H1 (cell line): ENCODE measurements at regions not wholly inside any gene's neighbourhood (a gene's known extent, or its start where the extent isn't known, plus 50 kb on each side); places are given as distances from the start of the nearest gene placed in this dataset.

Experiments used
- EZH2 ChIP-seq: fragments of 200-600 bp; sonication (generic); IDR thresholded peaks from 2 replicates; pipeline ENCODE4 v1.7.1; 2012; ENCODE audit warnings: low read depth, mild to moderate bottlenecking, moderate library complexity, low read length, inconsistent platforms; ENCODE audit not compliant: severe bottlenecking
- HDAC6 ChIP-seq: IDR thresholded peaks from one replicate; pipeline ENCODE4 v1.7.1; 2012; ENCODE audit warnings: low read depth, mild to moderate bottlenecking, inconsistent platforms, low read length, moderate library complexity
- JUND ChIP-seq: IDR thresholded peaks from 2 replicates; pipeline ENCODE4 v1.6.1; 2011; ENCODE audit warnings: mild to moderate bottlenecking, improper control_type of control experiment, low read length
- MAFK ChIP-seq: IDR thresholded peaks from 2 replicates; pipeline ENCODE4 v1.6.1; 2012; ENCODE audit warnings: low read depth, mild to moderate bottlenecking, improper control_type of control experiment, low read length
- SUZ12 ChIP-seq: fragments of 200-600 bp; sonication (generic); IDR thresholded peaks from 2 replicates; pipeline ENCODE4 v1.6.1; 2012; ENCODE audit warnings: mild to moderate bottlenecking, inconsistent platforms, low read length, moderate library complexity, mixed read lengths
- TF ChIP-seq, protein P1 (sequence below): fragments of 300-600 bp; sonication (generic); IDR thresholded peaks from 2 replicates; pipeline ENCODE4 v1.7.1; 2012; ENCODE audit warnings: low read length, moderate library complexity, mild to moderate bottlenecking, inconsistent platforms; ENCODE audit not compliant: insufficient replicate concordance

DNA sequence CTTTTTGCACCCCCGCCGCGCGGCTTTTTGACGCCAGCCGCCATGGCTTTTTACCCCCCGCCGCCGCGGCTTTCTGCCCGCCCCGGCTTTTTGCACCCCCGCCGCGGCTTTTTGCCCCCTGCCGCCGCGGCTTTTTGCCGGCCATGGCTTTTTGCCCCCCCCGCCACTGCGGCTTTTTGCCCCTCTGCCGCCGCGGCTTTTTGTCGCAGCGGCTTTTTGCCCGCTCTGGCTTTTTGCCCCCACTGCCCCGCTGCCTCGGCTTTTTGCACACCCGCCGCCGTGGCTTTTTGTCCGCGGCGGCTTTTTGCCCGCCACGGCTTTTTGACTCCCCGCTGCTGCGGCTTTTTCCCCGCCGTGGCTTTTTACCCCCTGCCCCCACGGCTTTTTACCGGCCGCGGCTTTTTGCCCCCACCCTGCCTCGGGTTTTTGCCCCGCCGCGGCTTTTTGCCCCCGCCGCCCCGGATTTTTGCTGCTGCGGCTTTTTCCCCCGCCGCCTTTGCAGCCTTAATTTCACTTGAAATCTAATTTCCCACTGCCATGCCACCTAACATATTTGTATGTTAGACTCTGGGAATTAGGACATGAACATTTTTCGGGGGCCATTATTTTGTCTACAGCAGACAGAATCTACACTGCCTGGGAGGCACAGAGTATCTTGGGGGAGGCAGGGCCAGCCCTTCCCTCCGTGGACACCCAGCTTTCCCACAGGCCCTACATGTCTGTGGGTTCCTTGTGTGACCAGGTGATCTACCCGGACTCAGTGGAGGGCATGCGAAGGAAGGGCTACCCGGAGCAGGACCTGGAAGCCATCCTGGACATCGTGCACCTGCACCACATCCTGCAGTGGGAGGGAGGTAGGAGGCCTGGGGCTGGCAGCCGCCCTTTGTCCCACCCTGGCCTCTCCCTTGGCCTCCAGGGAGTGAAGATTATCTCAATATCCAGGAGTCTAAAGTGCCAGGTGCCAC, 3031.0 kb upstream of the TEKT4 start (continued):
- TF ChIP-seq, protein P1, sequence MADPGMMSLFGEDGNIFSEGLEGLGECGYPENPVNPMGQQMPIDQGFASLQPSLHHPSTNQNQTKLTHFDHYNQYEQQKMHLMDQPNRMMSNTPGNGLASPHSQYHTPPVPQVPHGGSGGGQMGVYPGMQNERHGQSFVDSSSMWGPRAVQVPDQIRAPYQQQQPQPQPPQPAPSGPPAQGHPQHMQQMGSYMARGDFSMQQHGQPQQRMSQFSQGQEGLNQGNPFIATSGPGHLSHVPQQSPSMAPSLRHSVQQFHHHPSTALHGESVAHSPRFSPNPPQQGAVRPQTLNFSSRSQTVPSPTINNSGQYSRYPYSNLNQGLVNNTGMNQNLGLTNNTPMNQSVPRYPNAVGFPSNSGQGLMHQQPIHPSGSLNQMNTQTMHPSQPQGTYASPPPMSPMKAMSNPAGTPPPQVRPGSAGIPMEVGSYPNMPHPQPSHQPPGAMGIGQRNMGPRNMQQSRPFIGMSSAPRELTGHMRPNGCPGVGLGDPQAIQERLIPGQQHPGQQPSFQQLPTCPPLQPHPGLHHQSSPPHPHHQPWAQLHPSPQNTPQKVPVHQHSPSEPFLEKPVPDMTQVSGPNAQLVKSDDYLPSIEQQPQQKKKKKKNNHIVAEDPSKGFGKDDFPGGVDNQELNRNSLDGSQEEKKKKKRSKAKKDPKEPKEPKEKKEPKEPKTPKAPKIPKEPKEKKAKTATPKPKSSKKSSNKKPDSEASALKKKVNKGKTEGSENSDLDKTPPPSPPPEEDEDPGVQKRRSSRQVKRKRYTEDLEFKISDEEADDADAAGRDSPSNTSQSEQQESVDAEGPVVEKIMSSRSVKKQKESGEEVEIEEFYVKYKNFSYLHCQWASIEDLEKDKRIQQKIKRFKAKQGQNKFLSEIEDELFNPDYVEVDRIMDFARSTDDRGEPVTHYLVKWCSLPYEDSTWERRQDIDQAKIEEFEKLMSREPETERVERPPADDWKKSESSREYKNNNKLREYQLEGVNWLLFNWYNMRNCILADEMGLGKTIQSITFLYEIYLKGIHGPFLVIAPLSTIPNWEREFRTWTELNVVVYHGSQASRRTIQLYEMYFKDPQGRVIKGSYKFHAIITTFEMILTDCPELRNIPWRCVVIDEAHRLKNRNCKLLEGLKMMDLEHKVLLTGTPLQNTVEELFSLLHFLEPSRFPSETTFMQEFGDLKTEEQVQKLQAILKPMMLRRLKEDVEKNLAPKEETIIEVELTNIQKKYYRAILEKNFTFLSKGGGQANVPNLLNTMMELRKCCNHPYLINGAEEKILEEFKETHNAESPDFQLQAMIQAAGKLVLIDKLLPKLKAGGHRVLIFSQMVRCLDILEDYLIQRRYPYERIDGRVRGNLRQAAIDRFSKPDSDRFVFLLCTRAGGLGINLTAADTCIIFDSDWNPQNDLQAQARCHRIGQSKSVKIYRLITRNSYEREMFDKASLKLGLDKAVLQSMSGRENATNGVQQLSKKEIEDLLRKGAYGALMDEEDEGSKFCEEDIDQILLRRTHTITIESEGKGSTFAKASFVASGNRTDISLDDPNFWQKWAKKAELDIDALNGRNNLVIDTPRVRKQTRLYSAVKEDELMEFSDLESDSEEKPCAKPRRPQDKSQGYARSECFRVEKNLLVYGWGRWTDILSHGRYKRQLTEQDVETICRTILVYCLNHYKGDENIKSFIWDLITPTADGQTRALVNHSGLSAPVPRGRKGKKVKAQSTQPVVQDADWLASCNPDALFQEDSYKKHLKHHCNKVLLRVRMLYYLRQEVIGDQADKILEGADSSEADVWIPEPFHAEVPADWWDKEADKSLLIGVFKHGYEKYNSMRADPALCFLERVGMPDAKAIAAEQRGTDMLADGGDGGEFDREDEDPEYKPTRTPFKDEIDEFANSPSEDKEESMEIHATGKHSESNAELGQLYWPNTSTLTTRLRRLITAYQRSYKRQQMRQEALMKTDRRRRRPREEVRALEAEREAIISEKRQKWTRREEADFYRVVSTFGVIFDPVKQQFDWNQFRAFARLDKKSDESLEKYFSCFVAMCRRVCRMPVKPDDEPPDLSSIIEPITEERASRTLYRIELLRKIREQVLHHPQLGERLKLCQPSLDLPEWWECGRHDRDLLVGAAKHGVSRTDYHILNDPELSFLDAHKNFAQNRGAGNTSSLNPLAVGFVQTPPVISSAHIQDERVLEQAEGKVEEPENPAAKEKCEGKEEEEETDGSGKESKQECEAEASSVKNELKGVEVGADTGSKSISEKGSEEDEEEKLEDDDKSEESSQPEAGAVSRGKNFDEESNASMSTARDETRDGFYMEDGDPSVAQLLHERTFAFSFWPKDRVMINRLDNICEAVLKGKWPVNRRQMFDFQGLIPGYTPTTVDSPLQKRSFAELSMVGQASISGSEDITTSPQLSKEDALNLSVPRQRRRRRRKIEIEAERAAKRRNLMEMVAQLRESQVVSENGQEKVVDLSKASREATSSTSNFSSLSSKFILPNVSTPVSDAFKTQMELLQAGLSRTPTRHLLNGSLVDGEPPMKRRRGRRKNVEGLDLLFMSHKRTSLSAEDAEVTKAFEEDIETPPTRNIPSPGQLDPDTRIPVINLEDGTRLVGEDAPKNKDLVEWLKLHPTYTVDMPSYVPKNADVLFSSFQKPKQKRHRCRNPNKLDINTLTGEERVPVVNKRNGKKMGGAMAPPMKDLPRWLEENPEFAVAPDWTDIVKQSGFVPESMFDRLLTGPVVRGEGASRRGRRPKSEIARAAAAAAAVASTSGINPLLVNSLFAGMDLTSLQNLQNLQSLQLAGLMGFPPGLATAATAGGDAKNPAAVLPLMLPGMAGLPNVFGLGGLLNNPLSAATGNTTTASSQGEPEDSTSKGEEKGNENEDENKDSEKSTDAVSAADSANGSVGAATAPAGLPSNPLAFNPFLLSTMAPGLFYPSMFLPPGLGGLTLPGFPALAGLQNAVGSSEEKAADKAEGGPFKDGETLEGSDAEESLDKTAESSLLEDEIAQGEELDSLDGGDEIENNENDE: no peak
- TF ChIP-seq MAFK: no peak
- no peak for TF ChIP-seq SUZ12
- no peak for TF ChIP-seq EZH2
- no peak for TF ChIP-seq HDAC6
- TF ChIP-seq JUND: no peak
